Germinal center (tissue), 1 donor: ENCODE measurements at regions not wholly inside any gene's neighbourhood (a gene's known extent, or its start where the extent isn't known, plus 50 kb on each side); places are given as distances from the start of the nearest gene placed in this dataset.

Experiments used
- DNase-seq: peaks from one replicate; pipeline ENCODE4 v3.0.0; 2012; ENCODE audit warnings: mixed read lengths, low spot score

GRCh38 chr6:169965657-169966311 is 214.4 kb downstream of the ERMARD start:
- no peak for DNase-seq

- DNase-seq = no peak
These were observed 213.8 kb downstream of the ERMARD start for GRCh38 chr6:169965239-169965638.

- DNase-seq = no peak
These were observed 213.2 kb downstream of the ERMARD start for GRCh38 chr6:169964486-169965180.

GRCh38 chr6:169963581-169964297 is 212.3 kb downstream of the ERMARD start:
- no peak for DNase-seq

GRCh38 chr6:169962604-169963469 is 211.4 kb downstream of the ERMARD start:
- no peak for DNase-seq

- peak; percentile 13 for DNase-seq
These were observed 210.5 kb downstream of the ERMARD start for GRCh38 chr6:169961772-169962561.

GRCh38 chr6:169960886-169961611 is 209.6 kb downstream of the ERMARD start:
- DNase-seq = no peak

GRCh38 chr6:169960521-169960885 is 209.1 kb downstream of the ERMARD start:
- DNase-seq = no peak

GRCh38 chr6:169960003-169960344 is 208.6 kb downstream of the ERMARD start:
- DNase-seq = no peak

GRCh38 chr6:169959136-169960002 is 207.9 kb downstream of the ERMARD start:
- DNase-seq = peak; percentile 79

- no peak for DNase-seq
These were observed 207.1 kb downstream of the ERMARD start for GRCh38 chr6:169958510-169958909.

- no peak for DNase-seq
These were observed 206.0 kb downstream of the ERMARD start for GRCh38 chr6:169957351-169957963.

GRCh38 chr6:169956580-169956979 is 205.2 kb downstream of the ERMARD start:
- DNase-seq = no peak

GRCh38 chr6:169955731-169956437 is 204.5 kb downstream of the ERMARD start:
- no peak for DNase-seq

- no peak for DNase-seq
These were observed 203.6 kb downstream of the ERMARD start for GRCh38 chr6:169954977-169955376.

GRCh38 chr6:169953686-169954085 is 202.3 kb downstream of the ERMARD start:
- DNase-seq = no peak

- DNase-seq = peak; percentile 22
These were observed 199.1 kb downstream of the ERMARD start for GRCh38 chr6:169950558-169950957.

- no peak for DNase-seq
These were observed 198.2 kb downstream of the ERMARD start for GRCh38 chr6:169949511-169950097.
